PC-3 (cell line): ENCODE measurements at regions not wholly inside any gene's neighbourhood (a gene's known extent, or its start where the extent isn't known, plus 50 kb on each side); places are given as distances from the start of the nearest gene placed in this dataset.

Experiments used
- ATAC-seq: fragments of 200-7000 bp; cut with Tn5 transposase; 2 replicates; pipeline ENCODE4 v1.9.1; 2020; ENCODE audit warnings: mild to moderate bottlenecking, moderate library complexity
- BruUV-seq: library from RNA; stranded (reverse); fragments of 400-500 nt; replicated peaks from 2 replicates; lab custom pipeline; 2021; lab: Mats Ljungman, UMichigan
- CTCF ChIA-PET: fragments of 300-600 bp; sonication (Branson Sonifier 250); formaldehyde crosslinking; loops from one replicate; lab custom pipeline; 2022; ENCODE audit warnings: antibody characterized with exemption; lab: Charles Lee
- POLR2A ChIA-PET: fragments of 300-600 bp; sonication (Branson Sonifier 250); formaldehyde crosslinking; loops from one replicate; lab custom pipeline; 2022; ENCODE audit warnings: antibody characterized with exemption; ENCODE audit not compliant: unreplicated experiment; lab: Charles Lee
- DNase-seq: peaks from one replicate; pipeline ENCODE4 v3.0.0-alpha.2; 2015
- H2AFZ ChIP-seq: fragments of 300-600 bp; sonication (generic); 2 replicates; pipeline ENCODE4 v1.6.0; 2016; ENCODE audit warnings: antibody characterized with exemption, low read length
- H3F3A ChIP-seq: fragments of 300-600 bp; sonication (generic); one replicate; pipeline ENCODE4 v1.6.0; 2017; ENCODE audit warnings: antibody characterized with exemption, low read length, control low read depth, mild to moderate bottlenecking; ENCODE audit not compliant: unreplicated experiment
- H3K27ac ChIP-seq: fragments of 300-600 bp; sonication (generic); 2 replicates; pipeline ENCODE4 v1.5.1; 2016; ENCODE audit warnings: mild to moderate bottlenecking, low read length
- H3K27me3 ChIP-seq: fragments of 300-600 bp; sonication (generic); 2 replicates; pipeline ENCODE4 v1.6.1; 2016; ENCODE audit warnings: low read length, mixed read lengths
- H3K36me3 ChIP-seq: fragments of 300-600 bp; sonication (generic); 2 replicates; pipeline ENCODE4 v1.6.1; 2016; ENCODE audit warnings: low read depth, mixed run types, low read length, mixed read lengths
- H3K4me1 ChIP-seq: fragments of 300-600 bp; sonication (generic); 2 replicates; pipeline ENCODE4 v1.5.1; 2016; ENCODE audit warnings: low read length; ENCODE audit not compliant: insufficient read depth
- H3K4me2 ChIP-seq: fragments of 300-600 bp; sonication (generic); 2 replicates; pipeline ENCODE4 v1.6.0; 2016; ENCODE audit warnings: low read length
- H3K4me3 ChIP-seq: fragments of 300-600 bp; sonication (generic); 2 replicates; pipeline ENCODE4 v1.5.1; 2016; ENCODE audit warnings: mild to moderate bottlenecking, low read length, mixed read lengths
- H3K79me2 ChIP-seq: fragments of 300-600 bp; sonication (generic); 2 replicates; pipeline ENCODE4 v1.6.1; 2017; ENCODE audit warnings: low read length, mixed read lengths
- H3K9ac ChIP-seq: fragments of 300-600 bp; sonication (generic); 2 replicates; pipeline ENCODE4 v1.6.0; 2016; ENCODE audit warnings: mild to moderate bottlenecking, low read length
- H3K9me2 ChIP-seq: fragments of 300-600 bp; sonication (generic); replicated peaks from 2 replicates; pipeline ENCODE4 v1.6.1; 2016; ENCODE audit warnings: mixed run types, low read length, mixed read lengths
- H3K9me3 ChIP-seq: fragments of 300-600 bp; sonication (generic); 2 replicates; pipeline ENCODE4 v1.6.1; 2016; ENCODE audit warnings: low read length, mixed read lengths
- H4K20me1 ChIP-seq: fragments of 300-600 bp; sonication (generic); 2 replicates; pipeline ENCODE4 v1.6.1; 2016; ENCODE audit warnings: low read length, mixed read lengths
- CTCF ChIP-seq: fragments of 300-600 bp; sonication (generic); conservative IDR thresholded peaks from 2 replicates; pipeline ENCODE4 v1.5.1; 2017; ENCODE audit warnings: antibody characterized with exemption, low read depth, mild to moderate bottlenecking, low read length
- EZH2 ChIP-seq: fragments of 300-600 bp; sonication (generic); IDR thresholded peaks from one replicate; pipeline ENCODE4 v1.6.1; 2017; ENCODE audit warnings: antibody characterized with exemption, mild to moderate bottlenecking, low read length; ENCODE audit not compliant: unreplicated experiment
- EZH2phosphoT487 ChIP-seq: fragments of 300-600 bp; sonication (generic); IDR thresholded peaks from 2 replicates; pipeline ENCODE4 v1.6.1; 2018; ENCODE audit warnings: mild to moderate bottlenecking, antibody characterized with exemption, low read length, borderline replicate concordance
- intact Hi-C: fragments of 100-400 bp; cut with micrococcal nuclease; formaldehyde crosslinking; loops from 2 replicates; pipeline ENCODE4 v1.9.0; 2023

GRCh38 chr7:125636320-125636962, 706.8 kb upstream of the POT1 start:
- no peaks in the 10 kb centered on the region for H3K4me1 ChIP-seq
- H3K79me2 ChIP-seq, result no peaks in the 10 kb centered on the region
- CTCF ChIA-PET, result interaction anchor here (0.7 kb wide), 1 partner anchor 63 kb away, joined by 3 read pairs; no protein-coding TSS in a partner anchor
- no peak overlapping the region for H3K9ac ChIP-seq
- H3K4me2 ChIP-seq, result no peak overlapping the region
- no peak for ATAC-seq
- no peaks in the 10 kb centered on the region for H3F3A ChIP-seq
- H2AFZ ChIP-seq, result no peak overlapping the region
- intact Hi-C loops, result no loop called here
- no peaks in the 10 kb centered on the region for H4K20me1 ChIP-seq
- H3K9me2 ChIP-seq, result no peaks in the 10 kb centered on the region
- H3K4me3 ChIP-seq, result no peak overlapping the region
- POLR2A ChIA-PET, result no interaction called here
- no peak overlapping the region for H3K27ac ChIP-seq
- no peaks in the 10 kb centered on the region for H3K36me3 ChIP-seq
- DNase-seq, result no peak
- TF ChIP-seq EZH2 (no peak), CTCF (no peak), EZH2phosphoT487 (no peak)
- BruUV-seq, result no TSS peak
- H3K27me3 ChIP-seq, result no peaks in the 10 kb centered on the region
- no peaks in the 10 kb centered on the region for H3K9me3 ChIP-seq

- H3K9ac ChIP-seq, result no peak overlapping the region
- no peaks in the 10 kb centered on the region for H4K20me1 ChIP-seq
- no peak overlapping the region for H3K27ac ChIP-seq
- no TSS peak for BruUV-seq
- H3K9me2 ChIP-seq, result no peaks in the 10 kb centered on the region
- DNase-seq, result no peak
- TF ChIP-seq EZH2phosphoT487, result no peak
- no peak for TF ChIP-seq EZH2
- no peak for TF ChIP-seq CTCF
- H3K9me3 ChIP-seq, result peaks cover 4% of the 10 kb centered on the region; the same call in 1 of the 2 replicates
- no peaks in the 10 kb centered on the region for H3K36me3 ChIP-seq
- H3K27me3 ChIP-seq, result no peaks in the 10 kb centered on the region
- intact Hi-C loops, result no loop called here
- ChIA-PET CTCF (no interaction called here), POLR2A (no interaction called here)
- no peaks in the 10 kb centered on the region for H3K79me2 ChIP-seq
- no peak overlapping the region for H3K4me2 ChIP-seq
- no peaks in the 10 kb centered on the region for H3F3A ChIP-seq
- ATAC-seq, result no peak
- no peak overlapping the region for H2AFZ ChIP-seq
- no peak overlapping the region for H3K4me3 ChIP-seq
- no peaks in the 10 kb centered on the region for H3K4me1 ChIP-seq
Measured at GRCh38 chr7:125618516-125618915, 688.9 kb upstream of the POT1 start.

GRCh38 chr7:125611582-125611981, 682.0 kb upstream of the POT1 start:
- ChIA-PET POLR2A (no interaction called here), CTCF (no interaction called here)
- TF ChIP-seq CTCF (no peak), EZH2phosphoT487 (no peak), EZH2 (no peak)

More at GRCh38 chr7:125611582-125611981, 682.0 kb upstream of the POT1 start:
- Histone ChIP-seq H3K4me3 (no peak overlapping the region), H3K9ac (no peak overlapping the region), H3K4me1 (no peaks in the 10 kb centered on the region), H2AFZ (no peak overlapping the region), H3K9me3 (0 out of 2 replicates have a peak, but pooled peaks cover 4% of the 10 kb centered on the region), H3K9me2 (no peaks in the 10 kb centered on the region), H3K36me3 (no peaks in the 10 kb centered on the region), H4K20me1 (no peaks in the 10 kb centered on the region), H3F3A (no peaks in the 10 kb centered on the region), H3K79me2 (no peaks in the 10 kb centered on the region), H3K27me3 (no peaks in the 10 kb centered on the region), H3K4me2 (no peak overlapping the region), H3K27ac (no peak overlapping the region)
- intact Hi-C loops, result no loop called here
- DNase-seq (no peak), ATAC-seq (no peak)
- BruUV-seq, result no TSS peak
